ENCODE measurements at regions not wholly inside any gene's neighbourhood (a gene's known extent, or its start where the extent isn't known, plus 50 kb on each side); places are given as distances from the start of the nearest gene placed in this dataset.

DNA sequence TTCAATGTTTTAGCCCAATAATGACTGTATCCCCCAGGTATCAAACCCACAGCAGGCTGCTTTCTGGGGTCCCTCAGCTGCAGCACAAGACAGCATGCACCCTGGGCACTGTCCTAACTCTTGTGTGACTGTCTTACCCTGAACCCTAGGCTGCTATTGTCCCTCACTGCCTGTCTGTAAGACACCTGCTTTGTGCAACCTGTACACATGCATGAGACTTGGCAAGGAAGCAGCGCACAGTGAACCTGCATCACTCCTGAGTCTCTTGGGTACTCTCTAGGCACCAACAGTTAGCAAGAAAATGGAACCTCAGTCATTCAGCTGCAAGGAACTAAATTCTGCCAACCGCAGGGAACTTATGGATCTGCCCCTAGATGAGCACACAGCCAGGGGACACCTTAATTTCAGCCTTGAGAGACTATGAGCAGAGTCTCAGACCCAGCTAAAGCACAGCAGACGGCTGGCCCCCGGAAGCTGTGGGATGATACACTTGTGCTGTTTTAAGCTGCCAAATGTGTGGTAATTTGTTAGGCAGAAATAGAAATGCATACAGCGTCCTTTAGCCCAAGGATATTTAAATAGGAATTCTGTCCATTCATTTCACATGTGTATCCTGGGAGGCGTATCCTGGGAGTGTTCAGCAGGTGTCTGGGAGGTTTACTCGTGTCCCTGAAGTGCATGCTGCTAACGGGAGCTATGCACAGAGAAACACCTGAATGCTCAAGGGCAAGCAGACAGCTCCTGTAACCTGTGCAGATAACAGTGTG lies 223.8 kb downstream of the KLF13 start:
- TF ChIP-seq EZH2 (IDR thresholded peaks at IDR 0.05) (no peak), POLR2AphosphoS5 (IDR thresholded peaks at IDR 0.05; ENCODE audit: borderline replicate concordance, low read depth, low read length) (no peak), FOXP2 (optimal IDR thresholded peaks at IDR 0.05; ENCODE audit: control extremely low read depth, extremely low read length, insufficient read depth) (no peak)
